ENCODE measurements at regions not wholly inside any gene's neighbourhood (a gene's known extent, or its start where the extent isn't known, plus 50 kb on each side); places are given as distances from the start of the nearest gene placed in this dataset.

GRCh38 chr1:4170548-4171340 lies 270.7 kb upstream of the C1orf174 start:
- Histone ChIP-seq H4K20me1 (replicated peaks; ENCODE audit: control insufficient read depth, extremely low read depth, insufficient read depth, low read length) (no peaks in the 10 kb centered on the region), H3K4me2 (ENCODE audit: insufficient read depth, low read length) (no peak overlapping the region), H3K27me3 (ENCODE audit: control insufficient read depth in 2 of 2, insufficient read depth in 2 of 2, low read length in 2 of 2) (no peaks in the 10 kb centered on the region), H3K9me3 (replicated peaks; ENCODE audit: control insufficient read depth, insufficient read depth, low read length) (peaks cover 5% of the 10 kb centered on the region), H3K79me2 (ENCODE audit: control insufficient read depth, insufficient read depth, low read length) (no peaks in the 10 kb centered on the region), H3K36me3 (ENCODE audit: control insufficient read depth in 2 of 2, extremely low read depth in 1 of 2, insufficient read depth in 2 of 2, low read length in 2 of 2) (no peaks in the 10 kb centered on the region), H3K9ac (replicated peaks; ENCODE audit: extremely low read depth, insufficient read depth, low read length) (no peak overlapping the region), H3K4me3 (replicated peaks in 1 of 3; ENCODE audit: insufficient read depth in 1 of 3, low read depth in 1 of 3, low read length in 3 of 3) (no peak overlapping the region), H3K27ac (ENCODE audit: insufficient read depth, low read depth, low read length) (no peak overlapping the region), H3K4me1 (ENCODE audit: control insufficient read depth, extremely low read depth, insufficient read depth, low read length) (no peaks in the 10 kb centered on the region), H2AFZ (ENCODE audit: low read depth, low read length) (no peak overlapping the region), H3K9me1 (replicated peaks; ENCODE audit: control insufficient read depth, extremely low read depth, insufficient read depth, low read length) (no peaks in the 10 kb centered on the region)
- CTCF ChIA-PET, result no interaction called here
- no peak for DNase-seq (ENCODE audit: low read depth, low spot score)
- TF ChIP-seq POLR2A (IDR thresholded peaks at IDR 0.05; ENCODE audit: low read depth, low read length) (no peak), JUN (IDR thresholded peaks at IDR 0.05; ENCODE audit: borderline replicate concordance, insufficient read depth, insufficient read length, low read depth) (no peak), POLR2AphosphoS5 (IDR thresholded peaks at IDR 0.05; ENCODE audit: insufficient read depth, low read depth, low read length) (no peak), MAX (IDR thresholded peaks at IDR 0.05; ENCODE audit: insufficient read depth, insufficient read length) (no peak), EZH2 (IDR thresholded peaks at IDR 0.05; ENCODE audit: borderline replicate concordance, low read depth, low read length, severe bottlenecking) (no peak), CTCF (IDR thresholded peaks at IDR 0.05; ENCODE audit: extremely low read depth in 1 of 2, insufficient read depth in 1 of 2, low read depth in 1 of 2, low read length in 2 of 2) (no peak), GATA2 (IDR thresholded peaks at IDR 0.05; ENCODE audit: insufficient read depth, insufficient read length, low read depth, low read length) (no peak), MYC (IDR thresholded peaks at IDR 0.05; ENCODE audit: low read depth, low read length) (no peak), FOS (IDR thresholded peaks at IDR 0.05; ENCODE audit: borderline replicate concordance, insufficient read depth, low read length) (no peak)
- no TSS peak for BruUV-seq (replicated peaks)
- POLR2A ChIA-PET, result no interaction called here
- dilution Hi-C loops (cut with MboI; ENCODE audit: extremely low pct_ligation_motif_present, low sequenced_read_pairs), result no loop called here
- no peak for FAIRE-seq
- intact Hi-C loops (cut with micrococcal nuclease), result no loop called here
